Suprapubic skin (tissue), 3 donors: ENCODE measurements at regions not wholly inside any gene's neighbourhood (a gene's known extent, or its start where the extent isn't known, plus 50 kb on each side); places are given as distances from the start of the nearest gene placed in this dataset.

Experiments
- EP300 ChIP-seq: sonication (generic); formaldehyde crosslinking; IDR thresholded peaks from one replicate; pipeline ENCODE4 v1.6.1; 2017; ENCODE audit warnings: antibody characterized with exemption
- POLR2A ChIP-seq, 2 donors: fragments of 450-650 bp; IDR thresholded peaks; one replicate each; pipeline ENCODE4 v1.6.1; 2017; ENCODE audit warnings: antibody characterized with exemption in 2 of 2, mild to moderate bottlenecking in 2 of 2, moderate library complexity in 2 of 2
- TF ChIP-seq, protein P1 (sequence below), 2 donors: fragments of 200-600 bp in 1 of 2; fragments of 450-650 bp in 1 of 2; sonication (generic) in 1 of 2; IDR thresholded peaks; one replicate each; pipeline ENCODE4 v1.5.1; 2016 to 2019; ENCODE audit warnings: antibody characterized with exemption in 2 of 2, mild to moderate bottlenecking in 1 of 2, moderate library complexity in 1 of 2

- TF ChIP-seq, protein P1, sequence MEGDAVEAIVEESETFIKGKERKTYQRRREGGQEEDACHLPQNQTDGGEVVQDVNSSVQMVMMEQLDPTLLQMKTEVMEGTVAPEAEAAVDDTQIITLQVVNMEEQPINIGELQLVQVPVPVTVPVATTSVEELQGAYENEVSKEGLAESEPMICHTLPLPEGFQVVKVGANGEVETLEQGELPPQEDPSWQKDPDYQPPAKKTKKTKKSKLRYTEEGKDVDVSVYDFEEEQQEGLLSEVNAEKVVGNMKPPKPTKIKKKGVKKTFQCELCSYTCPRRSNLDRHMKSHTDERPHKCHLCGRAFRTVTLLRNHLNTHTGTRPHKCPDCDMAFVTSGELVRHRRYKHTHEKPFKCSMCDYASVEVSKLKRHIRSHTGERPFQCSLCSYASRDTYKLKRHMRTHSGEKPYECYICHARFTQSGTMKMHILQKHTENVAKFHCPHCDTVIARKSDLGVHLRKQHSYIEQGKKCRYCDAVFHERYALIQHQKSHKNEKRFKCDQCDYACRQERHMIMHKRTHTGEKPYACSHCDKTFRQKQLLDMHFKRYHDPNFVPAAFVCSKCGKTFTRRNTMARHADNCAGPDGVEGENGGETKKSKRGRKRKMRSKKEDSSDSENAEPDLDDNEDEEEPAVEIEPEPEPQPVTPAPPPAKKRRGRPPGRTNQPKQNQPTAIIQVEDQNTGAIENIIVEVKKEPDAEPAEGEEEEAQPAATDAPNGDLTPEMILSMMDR (IDR thresholded peaks at IDR 0.05): no peak
- no peak for TF ChIP-seq POLR2A (IDR thresholded peaks at IDR 0.05)
- TF ChIP-seq EP300: no peak
Observed at GRCh38 chr2:128545085-128545484, 226.4 kb upstream of the HS6ST1 start.
